SK-N-SH treated with all-trans-retinoic acid at 6 μM for 48 hours (cell line): ENCODE measurements at regions not wholly inside any gene's neighbourhood (a gene's known extent, or its start where the extent isn't known, plus 50 kb on each side); places are given as distances from the start of the nearest gene placed in this dataset.

Source experiments
- ARNTL ChIP-seq: fragments of 450-650 bp; formaldehyde crosslinking; IDR thresholded peaks from 2 replicates; pipeline ENCODE4 v1.5.0; 2020; ENCODE audit warnings: low read depth, mild to moderate bottlenecking, moderate library complexity, borderline replicate concordance
- CSDC2 ChIP-seq: fragments of 250-450 bp; sonication (Bioruptor Pico); IDR thresholded peaks from 2 replicates; pipeline ENCODE4 v1.5.0; 2020; ENCODE audit warnings: mild to moderate bottlenecking, moderate library complexity
- ESRRG ChIP-seq: fragments of 250-450 bp; sonication (Bioruptor Pico); IDR thresholded peaks from 2 replicates; pipeline ENCODE4 v1.6.1; 2021; ENCODE audit warnings: mild to moderate bottlenecking
- OSR1 ChIP-seq: fragments of 250-450 bp; sonication (Bioruptor Pico); IDR thresholded peaks from 2 replicates; pipeline ENCODE4 v1.8.0; 2022; ENCODE audit warnings: moderate library complexity, mild to moderate bottlenecking, inconsistent platforms
- PATZ1 ChIP-seq: fragments of 250-450 bp; sonication (Bioruptor Pico); IDR thresholded peaks from 2 replicates; pipeline ENCODE4 v1.8.0; 2020; ENCODE audit warnings: mild to moderate bottlenecking, moderate library complexity, borderline replicate concordance
- RARB ChIP-seq: fragments of 250-450 bp; sonication (Bioruptor Pico); IDR thresholded peaks from 2 replicates; pipeline ENCODE4 v1.8.0; 2021; ENCODE audit warnings: mild to moderate bottlenecking, moderate library complexity
- TCF4 ChIP-seq: fragments of 250-450 bp; sonication (Bioruptor Pico); IDR thresholded peaks from 2 replicates; pipeline ENCODE4 v1.8.0; 2021; ENCODE audit warnings: mild to moderate bottlenecking, moderate library complexity, borderline replicate concordance
- ZC3H10 ChIP-seq: fragments of 250-450 bp; sonication (Bioruptor Pico); IDR thresholded peaks from 2 replicates; pipeline ENCODE4 v1.5.1; 2021; ENCODE audit warnings: mild to moderate bottlenecking, moderate library complexity
- ZFP3 ChIP-seq: fragments of 250-450 bp; sonication (Bioruptor Pico); IDR thresholded peaks from 2 replicates; pipeline ENCODE4 v1.5.0; 2020; ENCODE audit warnings: mild to moderate bottlenecking, moderate library complexity
- ZNF8 ChIP-seq: fragments of 450-650 bp; formaldehyde crosslinking; IDR thresholded peaks from 2 replicates; pipeline ENCODE4 v1.5.0; 2020; ENCODE audit warnings: mild to moderate bottlenecking, moderate library complexity
- TF ChIP-seq, protein P1 (sequence below): fragments of 250-450 bp; sonication (Bioruptor Pico); IDR thresholded peaks from 2 replicates; pipeline ENCODE4 v1.5.0; 2020; ENCODE audit warnings: mild to moderate bottlenecking, moderate library complexity

DNA sequence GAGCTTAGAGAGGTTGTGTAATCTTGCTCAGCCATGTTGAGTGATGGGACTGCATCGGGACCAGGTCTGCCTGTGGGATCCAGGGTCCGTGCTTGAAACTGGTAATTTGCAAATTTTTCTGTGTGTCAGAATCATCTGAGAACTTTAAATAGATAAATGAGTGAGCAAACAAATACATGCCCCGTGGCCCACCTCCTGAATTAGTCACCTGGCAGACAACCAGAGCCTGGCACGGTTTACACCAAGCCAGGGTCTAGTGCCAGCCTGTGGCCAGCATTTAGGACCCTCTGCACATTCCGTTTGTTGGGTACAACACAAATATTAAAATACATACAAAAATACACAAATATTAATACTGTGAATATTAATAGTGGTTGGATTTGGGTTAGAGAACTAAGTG is 90.6 kb upstream of the STOX2 start:
- TF ChIP-seq, protein P1, sequence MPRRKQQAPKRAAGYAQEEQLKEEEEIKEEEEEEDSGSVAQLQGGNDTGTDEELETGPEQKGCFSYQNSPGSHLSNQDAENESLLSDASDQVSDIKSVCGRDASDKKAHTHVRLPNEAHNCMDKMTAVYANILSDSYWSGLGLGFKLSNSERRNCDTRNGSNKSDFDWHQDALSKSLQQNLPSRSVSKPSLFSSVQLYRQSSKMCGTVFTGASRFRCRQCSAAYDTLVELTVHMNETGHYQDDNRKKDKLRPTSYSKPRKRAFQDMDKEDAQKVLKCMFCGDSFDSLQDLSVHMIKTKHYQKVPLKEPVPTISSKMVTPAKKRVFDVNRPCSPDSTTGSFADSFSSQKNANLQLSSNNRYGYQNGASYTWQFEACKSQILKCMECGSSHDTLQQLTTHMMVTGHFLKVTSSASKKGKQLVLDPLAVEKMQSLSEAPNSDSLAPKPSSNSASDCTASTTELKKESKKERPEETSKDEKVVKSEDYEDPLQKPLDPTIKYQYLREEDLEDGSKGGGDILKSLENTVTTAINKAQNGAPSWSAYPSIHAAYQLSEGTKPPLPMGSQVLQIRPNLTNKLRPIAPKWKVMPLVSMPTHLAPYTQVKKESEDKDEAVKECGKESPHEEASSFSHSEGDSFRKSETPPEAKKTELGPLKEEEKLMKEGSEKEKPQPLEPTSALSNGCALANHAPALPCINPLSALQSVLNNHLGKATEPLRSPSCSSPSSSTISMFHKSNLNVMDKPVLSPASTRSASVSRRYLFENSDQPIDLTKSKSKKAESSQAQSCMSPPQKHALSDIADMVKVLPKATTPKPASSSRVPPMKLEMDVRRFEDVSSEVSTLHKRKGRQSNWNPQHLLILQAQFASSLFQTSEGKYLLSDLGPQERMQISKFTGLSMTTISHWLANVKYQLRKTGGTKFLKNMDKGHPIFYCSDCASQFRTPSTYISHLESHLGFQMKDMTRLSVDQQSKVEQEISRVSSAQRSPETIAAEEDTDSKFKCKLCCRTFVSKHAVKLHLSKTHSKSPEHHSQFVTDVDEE, result no peak
- no peak for TF ChIP-seq RARB (CRISPR knock-in tag)
- no peak for TF ChIP-seq PATZ1 (CRISPR knock-in tag)
- TF ChIP-seq OSR1 (CRISPR knock-in tag), result no peak
- no peak for TF ChIP-seq ZFP3
- no peak for TF ChIP-seq CSDC2 (CRISPR knock-in tag)
- no peak for TF ChIP-seq TCF4
- no peak for TF ChIP-seq ZC3H10 (CRISPR knock-in tag)
- TF ChIP-seq ARNTL (CRISPR knock-in tag), result no peak
- no peak for TF ChIP-seq ESRRG (CRISPR knock-in tag)
- TF ChIP-seq ZNF8, result no peak
